Amygdala (tissue), 56 donors: ENCODE measurements at regions not wholly inside any gene's neighbourhood (a gene's known extent, or its start where the extent isn't known, plus 50 kb on each side); places are given as distances from the start of the nearest gene placed in this dataset.

Experiments used
- DNase-seq, 56 donors: peaks; one replicate each; lab custom pipeline; 2025; lab: John Stamatoyannopoulos, UW

- no peak for DNase-seq
Observed at GRCh38 chr17:34874478-34874877, 86.8 kb downstream of the CCT6B start.

DNA sequence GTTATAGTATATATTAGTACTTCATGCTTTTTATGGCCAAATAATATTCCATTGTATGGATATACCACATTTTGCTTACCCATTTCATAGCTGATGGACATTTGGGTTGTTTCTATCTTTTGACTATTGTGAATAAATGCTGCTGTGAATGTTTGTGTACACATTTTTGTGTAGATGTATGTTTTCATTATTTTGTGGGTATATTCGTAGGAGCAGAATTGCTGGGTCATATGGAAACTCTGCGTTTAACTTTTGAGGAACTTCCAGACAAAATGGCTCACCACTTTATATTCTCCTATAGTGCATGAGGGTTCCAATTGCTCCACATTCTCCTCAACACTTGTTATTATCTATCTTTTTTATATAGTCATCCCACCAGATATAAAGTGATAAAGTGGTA is 88.6 kb downstream of the CCT6B start:
- DNase-seq = no peak

GRCh38 chr17:34869641-34870040 is 91.6 kb downstream of the CCT6B start:
- DNase-seq = no peak

- DNase-seq = no peak
Observed at GRCh38 chr17:34865716-34866115, 95.5 kb downstream of the CCT6B start.

- no peak for DNase-seq
Observed at GRCh38 chr17:34862384-34862783, 98.9 kb downstream of the CCT6B start.

DNA sequence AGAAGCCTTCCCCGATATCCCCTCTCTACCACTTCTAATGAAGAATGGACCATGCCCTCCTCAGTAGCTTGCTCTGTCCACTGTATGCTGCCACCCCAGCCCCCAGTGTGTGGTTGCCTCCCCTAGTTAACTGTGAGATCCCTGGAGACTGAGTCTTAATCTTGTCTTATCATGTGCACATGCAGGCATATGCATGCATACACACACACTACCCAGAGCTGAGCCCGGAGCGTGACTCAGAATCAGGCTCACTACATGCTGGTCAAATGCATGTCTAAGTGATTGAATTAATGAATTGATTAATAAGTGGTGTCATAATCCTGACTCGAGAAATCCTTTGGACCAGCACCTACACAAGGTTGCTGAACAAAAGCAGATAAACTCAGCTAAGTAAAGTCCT is 99.4 kb downstream of the CCT6B start:
- DNase-seq = no peak

GRCh38 chr17:34859652-34860051 is 101.6 kb downstream of the CCT6B start:
- DNase-seq = no peak

DNA sequence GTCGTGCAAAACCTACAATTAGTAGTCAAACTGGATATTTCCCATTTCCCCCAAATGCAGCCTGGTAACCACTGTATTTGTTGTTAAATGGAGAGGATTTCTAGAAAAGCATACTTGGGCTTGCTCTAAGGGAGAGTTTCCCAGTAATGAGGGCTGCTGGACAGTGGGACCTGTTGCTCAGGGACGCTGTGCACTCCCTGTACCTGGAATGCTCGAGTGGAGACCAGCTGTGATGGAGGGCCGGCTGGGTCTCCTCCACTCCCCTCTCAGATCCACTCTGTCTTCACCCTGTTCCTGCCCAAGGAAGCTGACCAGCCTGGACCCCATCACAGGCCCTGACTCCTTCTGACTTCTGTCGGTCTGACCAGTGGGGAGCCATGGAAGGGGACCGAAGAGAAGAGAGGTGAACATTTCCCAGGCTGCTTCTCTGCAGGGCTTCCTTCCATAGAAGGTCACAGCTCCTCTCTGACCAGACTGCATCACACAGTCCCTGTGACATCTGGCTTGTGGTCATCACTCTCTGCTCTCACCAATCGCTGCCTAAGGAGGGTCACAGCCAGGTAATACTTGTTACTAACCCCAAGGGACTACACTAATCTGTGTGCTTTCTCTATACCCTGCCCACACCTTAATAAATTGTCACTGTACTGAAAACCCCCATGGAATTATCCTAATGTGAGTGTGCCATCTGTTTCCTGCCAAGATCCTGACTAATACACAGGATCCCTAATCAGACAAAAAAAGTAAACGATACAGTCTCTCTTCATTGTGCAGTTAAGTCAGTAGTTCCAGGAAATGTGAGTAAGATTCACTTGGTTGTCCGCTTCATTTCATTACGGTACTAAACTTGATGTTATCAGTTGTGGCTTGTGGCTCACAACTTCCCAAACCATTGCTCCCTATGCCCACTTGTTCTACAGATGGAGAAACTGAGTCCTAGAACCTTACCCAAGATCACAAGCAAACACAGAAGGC is 102.4 kb downstream of the CCT6B start:
- no peak for DNase-seq

- DNase-seq = no peak
Observed at GRCh38 chr17:34853924-34854323, 107.3 kb downstream of the CCT6B start.

DNA sequence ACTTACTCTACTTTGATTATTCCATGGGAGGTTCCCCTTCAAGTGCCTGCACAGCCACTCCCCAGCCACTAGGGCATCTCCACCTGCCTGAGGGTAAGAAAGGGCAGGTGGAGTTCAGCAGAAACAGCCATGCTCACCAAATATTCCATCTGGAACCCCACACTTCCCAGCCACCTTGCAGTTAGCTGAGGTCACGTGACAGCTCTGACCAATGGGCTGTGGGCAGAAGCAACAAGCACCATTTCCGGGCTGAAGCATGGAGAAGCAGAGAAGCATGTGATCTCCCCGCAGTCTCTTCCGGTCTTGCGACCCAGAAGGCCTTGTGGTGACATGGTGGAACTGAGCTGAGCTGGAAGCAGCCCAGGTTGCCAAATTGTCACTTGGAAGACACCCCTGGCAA is 108.6 kb downstream of the CCT6B start:
- DNase-seq = no peak

GRCh38 chr17:34851961-34852540 is 109.2 kb downstream of the CCT6B start:
- peak in 1 of 56 donors; percentile 1 for DNase-seq

DNA sequence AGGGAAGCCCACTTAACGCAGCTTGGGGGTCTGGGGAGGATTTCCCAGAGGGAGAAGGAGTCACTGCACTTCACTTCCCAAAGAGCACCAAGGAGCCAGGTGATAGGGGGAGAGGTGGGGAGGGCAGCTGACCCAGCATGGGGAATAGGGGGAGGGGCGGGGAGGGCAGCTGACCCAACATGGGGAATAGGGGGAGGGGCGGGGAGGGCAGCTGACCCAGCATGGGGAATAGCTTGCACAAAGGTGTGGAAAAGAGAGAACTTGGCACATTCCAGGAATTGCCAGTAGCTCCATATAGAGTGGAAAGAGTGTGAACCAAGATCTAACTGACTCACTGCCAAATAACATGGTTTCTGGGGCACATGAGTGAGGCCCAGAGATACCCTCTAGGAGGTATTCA is 110.3 kb downstream of the CCT6B start:
- DNase-seq = no peak

DNA sequence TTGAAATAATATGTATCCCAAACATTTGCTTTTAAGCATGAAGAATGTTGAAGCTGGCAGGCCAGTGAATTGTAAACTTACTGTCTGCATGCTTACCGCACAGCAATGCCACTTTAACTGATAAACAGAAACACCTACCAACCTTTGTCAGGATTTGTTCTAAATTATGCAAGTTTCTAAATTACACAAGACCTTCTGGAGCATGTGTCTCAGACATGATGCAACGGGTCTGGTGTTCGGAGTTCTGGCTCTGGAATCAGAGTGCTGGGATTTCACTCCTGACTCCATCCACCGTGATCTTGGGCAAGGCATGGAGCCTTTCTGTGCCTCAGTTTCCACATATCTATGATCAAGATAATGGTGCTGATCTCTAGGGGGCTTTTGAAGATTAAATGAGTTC is 111.2 kb downstream of the CCT6B start:
- DNase-seq = no peak

- no peak for DNase-seq
Observed at GRCh38 chr17:34847938-34848337, 113.3 kb downstream of the CCT6B start.

GRCh38 chr17:34845296-34845695 is 116.0 kb downstream of the CCT6B start:
- no peak for DNase-seq

DNA sequence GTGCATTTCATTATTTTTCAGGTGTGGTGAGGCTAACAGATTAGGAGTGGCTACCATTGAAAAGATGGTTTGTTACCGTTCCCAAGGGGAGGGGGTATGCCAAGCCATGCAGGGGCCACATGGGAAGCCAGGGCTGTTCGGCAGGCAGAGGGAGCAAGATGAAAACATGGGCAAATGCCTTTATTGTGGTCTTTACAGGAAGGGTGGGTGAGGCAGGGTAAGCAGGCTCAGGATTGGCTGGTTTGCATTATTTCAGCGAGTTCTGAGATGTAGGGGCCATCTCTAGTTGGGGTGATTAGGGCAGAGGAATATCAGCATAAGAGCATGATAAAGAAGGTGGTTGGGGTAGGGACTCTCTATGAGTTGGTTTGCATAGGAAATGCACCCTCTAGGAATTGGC is 117.6 kb downstream of the CCT6B start:
- no peak for DNase-seq

GRCh38 chr17:34842235-34842634 is 119.0 kb downstream of the CCT6B start:
- no peak for DNase-seq

- DNase-seq = no peak
Observed at GRCh38 chr17:34841467-34841866, 119.8 kb downstream of the CCT6B start.

GRCh38 chr17:34840750-34841149 is 120.5 kb downstream of the CCT6B start:
- DNase-seq = no peak

DNA sequence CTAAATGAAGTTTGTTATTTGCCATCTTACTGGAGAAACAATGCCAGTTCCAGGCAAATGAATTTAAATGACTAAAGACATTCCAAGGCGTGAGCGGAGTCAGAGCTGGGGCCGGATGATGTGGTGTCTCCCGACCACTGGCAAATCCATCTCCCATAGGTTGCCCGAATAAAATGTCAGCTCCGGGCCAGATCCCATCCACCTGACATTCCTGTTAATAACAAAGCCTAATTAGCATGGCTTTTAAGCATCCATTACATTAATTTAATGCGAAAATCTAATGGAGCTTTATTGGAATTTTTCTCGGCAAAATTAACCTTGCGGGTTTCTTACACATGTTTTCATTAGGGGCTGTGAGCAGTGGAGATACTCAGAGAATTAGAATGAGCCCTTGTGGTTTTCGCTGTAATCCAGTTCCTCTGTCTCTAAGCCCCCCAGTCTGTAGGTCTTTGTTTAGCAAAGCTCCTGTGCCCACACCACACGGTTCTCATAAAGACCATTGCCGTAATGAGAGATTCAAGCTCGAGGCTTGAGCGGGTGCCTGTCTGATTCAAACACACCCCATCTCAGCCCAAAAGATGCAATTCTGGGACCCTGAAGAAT is 123.3 kb downstream of the CCT6B start:
- no peak for DNase-seq

DNA sequence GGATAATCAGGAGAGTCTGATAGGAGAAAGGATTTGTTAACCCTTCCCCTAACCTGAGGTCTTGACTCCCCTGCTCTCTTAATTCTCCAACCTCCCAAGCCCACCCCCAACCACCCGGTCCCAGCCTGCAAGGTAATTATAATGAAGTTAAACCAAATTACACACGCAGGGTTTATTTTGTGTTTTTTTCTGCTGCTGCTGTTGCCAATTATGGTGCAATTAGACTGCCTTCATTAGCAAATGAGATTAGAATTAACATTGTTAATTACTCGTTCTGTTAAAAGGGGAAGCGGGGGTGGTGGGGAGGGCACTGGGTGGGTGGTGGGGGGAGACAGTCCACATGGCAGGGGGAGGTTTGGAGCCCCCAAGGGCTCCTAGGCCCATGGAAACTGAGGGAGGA is 128.9 kb downstream of the CCT6B start:
- no peak for DNase-seq

- no peak for DNase-seq
Observed at GRCh38 chr17:34827008-34827407, 134.3 kb downstream of the CCT6B start.
